Chondrocyte (in vitro differentiated cells): ENCODE measurements at regions not wholly inside any gene's neighbourhood (a gene's known extent, or its start where the extent isn't known, plus 50 kb on each side); places are given as distances from the start of the nearest gene placed in this dataset.
"Not testable (repeated sequence)": the region's sequence is repeated elsewhere in the genome, so short reads cannot be mapped to it uniquely, and the experiment has no call there.

Experiments
- DNase-seq: peaks from one replicate; pipeline ENCODE4 v3.0.0; 2021; ENCODE audit warnings: mixed read lengths, low spot score
- H3K27ac Mint-ChIP-seq: one replicate; pipeline ENCODE4 v1.8.0; 2021; ENCODE audit warnings: mild to moderate bottlenecking, moderate library complexity, mixed read lengths; ENCODE audit not compliant: unreplicated experiment
- H3K27me3 Mint-ChIP-seq: 2 replicates; pipeline ENCODE4 v1.8.0; 2021; ENCODE audit warnings: low read depth, mixed read lengths
- H3K36me3 Mint-ChIP-seq: 2 replicates; pipeline ENCODE4 v1.8.0; 2021; ENCODE audit warnings: low read depth, mixed read lengths
- H3K4me1 Mint-ChIP-seq: 2 replicates; pipeline ENCODE4 v1.8.0; 2021; ENCODE audit warnings: low read depth, mild to moderate bottlenecking, mixed read lengths
- H3K4me3 Mint-ChIP-seq: one replicate; pipeline ENCODE4 v1.8.0; 2021; ENCODE audit warnings: mild to moderate bottlenecking, moderate library complexity, mixed read lengths; ENCODE audit not compliant: unreplicated experiment
- H3K9me3 Mint-ChIP-seq: 2 replicates; pipeline ENCODE4 v1.8.0; 2021; ENCODE audit warnings: low read depth, mixed read lengths
- TF ChIP-seq, protein P1 (sequence below): fragments of 200-600 bp; sonication (generic); IDR thresholded peaks from 2 replicates; pipeline ENCODE4 v1.5.0; 2021; ENCODE audit warnings: antibody characterized with exemption, mild to moderate bottlenecking, moderate library complexity

DNA sequence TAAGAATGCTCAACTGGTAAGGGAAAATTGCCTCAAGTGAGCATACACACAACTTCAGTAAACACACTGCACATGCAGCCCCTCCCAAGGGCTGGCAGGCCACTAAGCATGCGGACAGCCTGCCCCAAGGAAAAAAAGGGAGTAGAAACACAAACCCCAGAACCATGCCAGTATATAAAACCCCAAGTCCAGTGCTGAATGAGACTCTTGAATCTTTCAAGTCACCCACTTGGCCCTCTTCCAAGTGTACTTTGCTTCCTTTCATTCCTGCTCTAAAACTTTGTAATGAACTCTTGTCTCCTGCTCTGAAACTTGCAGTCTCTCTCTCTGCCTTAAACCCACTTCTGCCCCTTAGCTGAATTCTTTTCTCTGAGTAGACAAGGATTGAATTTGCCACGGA, 736.4 kb downstream of the RNF144A start:
- Mint-ChIP-seq H3K4me1 (no peaks in the 10 kb centered on the region), H3K9me3 (peaks cover 14% of the 10 kb centered on the region), H3K27ac (no peak overlapping the region), H3K27me3 (no peaks in the 10 kb centered on the region), H3K36me3 (no peaks in the 10 kb centered on the region), H3K4me3 (no peak overlapping the region)
- no peak for DNase-seq
- TF ChIP-seq, protein P1, sequence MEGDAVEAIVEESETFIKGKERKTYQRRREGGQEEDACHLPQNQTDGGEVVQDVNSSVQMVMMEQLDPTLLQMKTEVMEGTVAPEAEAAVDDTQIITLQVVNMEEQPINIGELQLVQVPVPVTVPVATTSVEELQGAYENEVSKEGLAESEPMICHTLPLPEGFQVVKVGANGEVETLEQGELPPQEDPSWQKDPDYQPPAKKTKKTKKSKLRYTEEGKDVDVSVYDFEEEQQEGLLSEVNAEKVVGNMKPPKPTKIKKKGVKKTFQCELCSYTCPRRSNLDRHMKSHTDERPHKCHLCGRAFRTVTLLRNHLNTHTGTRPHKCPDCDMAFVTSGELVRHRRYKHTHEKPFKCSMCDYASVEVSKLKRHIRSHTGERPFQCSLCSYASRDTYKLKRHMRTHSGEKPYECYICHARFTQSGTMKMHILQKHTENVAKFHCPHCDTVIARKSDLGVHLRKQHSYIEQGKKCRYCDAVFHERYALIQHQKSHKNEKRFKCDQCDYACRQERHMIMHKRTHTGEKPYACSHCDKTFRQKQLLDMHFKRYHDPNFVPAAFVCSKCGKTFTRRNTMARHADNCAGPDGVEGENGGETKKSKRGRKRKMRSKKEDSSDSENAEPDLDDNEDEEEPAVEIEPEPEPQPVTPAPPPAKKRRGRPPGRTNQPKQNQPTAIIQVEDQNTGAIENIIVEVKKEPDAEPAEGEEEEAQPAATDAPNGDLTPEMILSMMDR: no peak

DNA sequence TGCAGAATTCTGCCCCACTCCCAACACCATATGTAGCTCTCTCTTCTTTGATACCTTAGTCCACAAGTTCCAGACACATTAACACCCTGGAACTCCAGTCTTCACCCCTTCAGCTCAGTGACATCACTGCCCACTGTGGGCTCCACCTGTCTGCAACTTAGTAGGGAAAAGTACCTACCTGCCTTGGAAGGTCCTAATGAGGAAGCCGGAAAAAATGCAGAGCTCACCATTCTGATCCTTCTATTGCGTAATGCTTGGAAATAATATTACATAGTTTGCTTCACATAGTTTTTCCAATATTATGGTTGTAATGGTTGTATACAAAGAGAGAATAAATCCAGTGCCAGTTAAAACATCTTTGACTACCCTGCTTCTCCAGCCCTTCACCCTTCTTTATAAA, 738.4 kb downstream of the RNF144A start:
- no peak overlapping the region for H3K4me3 Mint-ChIP-seq
- no peaks in the 10 kb centered on the region for H3K4me1 Mint-ChIP-seq
- no peaks in the 10 kb centered on the region for H3K27me3 Mint-ChIP-seq
- H3K9me3 Mint-ChIP-seq: peaks cover 14% of the 10 kb centered on the region
- no peak overlapping the region for H3K27ac Mint-ChIP-seq
- no peaks in the 10 kb centered on the region for H3K36me3 Mint-ChIP-seq
- TF ChIP-seq, protein P1: no peak
- DNase-seq: no peak

DNA sequence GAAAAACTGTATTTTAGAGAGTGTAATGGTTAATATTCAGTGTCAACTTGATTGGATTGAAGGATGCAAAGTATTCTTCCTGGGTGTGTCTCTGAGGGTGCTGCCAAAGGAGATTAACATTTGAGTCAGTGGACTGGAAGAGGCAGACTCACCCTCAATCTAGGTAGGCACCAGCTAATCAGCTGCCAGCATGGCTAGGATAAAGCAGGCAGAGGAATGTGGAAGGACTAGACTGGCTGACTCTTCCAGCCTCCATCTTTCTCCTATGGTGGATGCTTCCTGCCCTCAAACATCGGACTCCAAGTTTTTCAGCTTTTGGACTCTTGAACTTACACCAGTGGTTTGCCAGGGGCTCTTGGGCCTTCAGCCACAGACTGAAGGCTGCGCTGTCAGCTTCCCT, 740.3 kb downstream of the RNF144A start:
- H3K4me3 Mint-ChIP-seq, H3K36me3 Mint-ChIP-seq, H3K4me1 Mint-ChIP-seq, H3K27ac Mint-ChIP-seq, H3K27me3 Mint-ChIP-seq, DNase-seq: not testable (repeated sequence)
- peaks cover 11% of the 10 kb centered on the region for H3K9me3 Mint-ChIP-seq

DNA sequence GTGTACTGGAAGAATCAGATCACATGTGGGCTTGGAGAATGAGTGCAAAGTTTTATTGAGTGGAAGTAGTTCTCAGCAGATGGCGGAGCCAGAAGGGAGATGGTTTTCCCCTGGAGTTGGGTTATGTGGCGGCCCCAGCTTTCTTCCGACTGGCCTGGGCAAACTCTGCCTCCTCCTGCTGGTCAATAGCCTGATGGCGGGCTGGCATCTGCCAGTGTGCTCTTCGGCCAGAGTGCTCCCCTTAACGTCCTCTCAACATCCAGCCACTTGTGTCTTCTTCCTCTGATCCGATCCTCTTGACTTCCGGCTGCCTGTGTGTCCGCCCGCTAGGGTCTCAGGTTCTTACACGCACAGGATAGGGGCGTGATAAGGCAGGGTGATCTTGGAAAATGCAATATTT, 741.3 kb downstream of the RNF144A start:
- TF ChIP-seq, protein P1: peak; percentile 14
- Mint-ChIP-seq H3K27me3 (no peaks in the 10 kb centered on the region), H3K9me3 (peaks cover 10% of the 10 kb centered on the region), H3K4me1 (no peaks in the 10 kb centered on the region), H3K27ac (no peak overlapping the region), H3K36me3 (no peaks in the 10 kb centered on the region), H3K4me3 (no peak overlapping the region)
- no peak for DNase-seq

DNA sequence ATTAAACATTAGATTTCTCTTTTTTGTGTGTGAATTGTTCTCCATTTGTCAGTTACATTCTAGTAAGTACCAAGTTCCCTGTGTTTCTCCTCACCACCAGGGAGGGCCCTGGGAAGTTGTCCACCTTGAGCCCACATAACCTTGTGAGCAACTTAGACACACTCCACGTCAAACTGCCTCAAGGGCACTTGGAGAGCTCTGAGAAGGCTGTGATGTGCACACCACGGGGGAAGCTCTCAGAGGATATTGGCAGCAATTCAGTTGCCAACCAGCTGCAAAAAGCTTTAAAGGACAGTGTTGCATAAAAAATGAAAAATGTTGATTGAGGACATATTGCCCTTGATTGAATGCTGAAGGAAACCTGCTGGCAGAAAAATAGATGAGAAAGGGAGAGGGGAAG, 743.6 kb downstream of the RNF144A start:
- Mint-ChIP-seq H3K27ac (no peak overlapping the region), H3K4me3 (no peak overlapping the region), H3K36me3 (no peaks in the 10 kb centered on the region), H3K27me3 (no peaks in the 10 kb centered on the region), H3K4me1 (no peaks in the 10 kb centered on the region), H3K9me3 (no peaks in the 10 kb centered on the region)
- TF ChIP-seq, protein P1: no peak
- DNase-seq: no peak

DNA sequence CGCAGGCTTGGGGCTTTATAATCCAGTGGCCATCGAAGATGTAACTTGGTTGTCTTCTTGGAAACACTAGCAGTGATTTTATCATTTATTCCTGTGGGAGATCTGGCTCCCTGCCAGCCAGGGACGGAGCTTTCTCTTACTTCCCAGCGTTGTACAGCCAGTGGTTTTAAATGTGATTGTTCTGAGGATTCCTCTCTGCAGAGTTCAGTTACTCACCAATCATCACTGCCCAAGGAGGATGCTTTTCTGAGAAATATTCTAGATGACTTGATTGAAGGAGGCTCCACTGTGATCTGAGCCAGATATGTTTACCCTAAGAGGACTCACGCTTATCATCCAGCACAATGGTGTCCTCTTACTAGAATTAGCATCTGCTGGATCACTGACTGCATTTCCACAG, 744.3 kb downstream of the RNF144A start:
- H3K27me3 Mint-ChIP-seq: no peaks in the 10 kb centered on the region
- no peaks in the 10 kb centered on the region for H3K9me3 Mint-ChIP-seq
- no peaks in the 10 kb centered on the region for H3K36me3 Mint-ChIP-seq
- H3K4me1 Mint-ChIP-seq: no peaks in the 10 kb centered on the region
- H3K27ac Mint-ChIP-seq: no peak overlapping the region
- TF ChIP-seq, protein P1: no peak
- no peak overlapping the region for H3K4me3 Mint-ChIP-seq
- DNase-seq: no peak
